Mammary epithelial cell (primary cell): ENCODE measurements at regions not wholly inside any gene's neighbourhood (a gene's known extent, or its start where the extent isn't known, plus 50 kb on each side); places are given as distances from the start of the nearest gene placed in this dataset.

Experiments
- EZH2 ChIP-seq: IDR thresholded peaks from 2 replicates; pipeline ENCODE4 v1.6.1; 2012; ENCODE audit warnings: low read length, inconsistent platforms, borderline replicate concordance
- TF ChIP-seq, protein P1 (sequence below), 2 donors: IDR thresholded peaks in 1 of 2; conservative IDR thresholded peaks in 1 of 2; 2 replicates each; pipeline ENCODE4 v1.5.1; 2011 to 2012; ENCODE audit warnings: inconsistent platforms in 2 of 2, low read length in 2 of 2, mild to moderate bottlenecking in 2 of 2, control low read depth in 1 of 2, low read depth in 1 of 2; ENCODE audit not compliant: insufficient read depth in 1 of 2; ENCODE audit errors: extremely low read depth in 1 of 2

DNA sequence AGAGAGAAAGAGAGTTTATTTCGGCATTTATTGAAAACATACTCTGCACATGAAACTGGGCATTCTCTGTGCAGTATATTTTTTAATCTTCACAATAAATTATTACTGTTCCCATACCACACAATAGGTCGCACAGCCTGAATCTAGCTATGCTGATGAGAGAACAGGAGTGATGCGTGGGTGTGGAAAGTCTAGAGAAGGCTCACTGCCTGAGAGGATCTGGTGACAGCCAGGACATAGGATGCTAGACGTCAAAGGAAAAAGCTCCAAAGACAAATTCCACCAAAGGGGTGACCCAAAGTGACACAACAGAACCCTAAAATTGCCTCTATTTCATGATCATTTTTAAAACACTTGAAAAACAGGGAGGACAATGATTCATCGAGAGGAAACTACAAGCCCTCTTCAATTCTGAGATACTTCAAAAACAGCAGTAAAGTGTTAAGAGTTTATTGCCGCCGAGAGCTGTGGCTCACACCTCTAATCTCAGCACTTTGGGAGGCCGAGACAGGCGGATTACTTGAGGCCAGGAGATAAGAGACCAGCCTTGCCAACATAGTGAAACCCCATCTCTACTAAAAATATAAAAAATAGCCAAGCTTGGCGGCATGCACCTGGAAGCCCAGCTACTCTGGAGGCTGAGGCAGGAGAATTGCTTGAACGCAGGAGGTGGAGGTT lies 189.6 kb upstream of the NBEA start:
- no peak for TF ChIP-seq EZH2
- TF ChIP-seq, protein P1, sequence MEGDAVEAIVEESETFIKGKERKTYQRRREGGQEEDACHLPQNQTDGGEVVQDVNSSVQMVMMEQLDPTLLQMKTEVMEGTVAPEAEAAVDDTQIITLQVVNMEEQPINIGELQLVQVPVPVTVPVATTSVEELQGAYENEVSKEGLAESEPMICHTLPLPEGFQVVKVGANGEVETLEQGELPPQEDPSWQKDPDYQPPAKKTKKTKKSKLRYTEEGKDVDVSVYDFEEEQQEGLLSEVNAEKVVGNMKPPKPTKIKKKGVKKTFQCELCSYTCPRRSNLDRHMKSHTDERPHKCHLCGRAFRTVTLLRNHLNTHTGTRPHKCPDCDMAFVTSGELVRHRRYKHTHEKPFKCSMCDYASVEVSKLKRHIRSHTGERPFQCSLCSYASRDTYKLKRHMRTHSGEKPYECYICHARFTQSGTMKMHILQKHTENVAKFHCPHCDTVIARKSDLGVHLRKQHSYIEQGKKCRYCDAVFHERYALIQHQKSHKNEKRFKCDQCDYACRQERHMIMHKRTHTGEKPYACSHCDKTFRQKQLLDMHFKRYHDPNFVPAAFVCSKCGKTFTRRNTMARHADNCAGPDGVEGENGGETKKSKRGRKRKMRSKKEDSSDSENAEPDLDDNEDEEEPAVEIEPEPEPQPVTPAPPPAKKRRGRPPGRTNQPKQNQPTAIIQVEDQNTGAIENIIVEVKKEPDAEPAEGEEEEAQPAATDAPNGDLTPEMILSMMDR (conservative IDR thresholded peaks at IDR 0.05 in 1 of 2, IDR thresholded peaks at IDR 0.05 in 1 of 2; ENCODE audit: extremely low read depth in 1 of 2, insufficient read depth in 1 of 2, low read depth in 1 of 2, low read length in 2 of 2): no peak
